ENCODE measurements at regions not wholly inside any gene's neighbourhood (a gene's known extent, or its start where the extent isn't known, plus 50 kb on each side); places are given as distances from the start of the nearest gene placed in this dataset.

DNA sequence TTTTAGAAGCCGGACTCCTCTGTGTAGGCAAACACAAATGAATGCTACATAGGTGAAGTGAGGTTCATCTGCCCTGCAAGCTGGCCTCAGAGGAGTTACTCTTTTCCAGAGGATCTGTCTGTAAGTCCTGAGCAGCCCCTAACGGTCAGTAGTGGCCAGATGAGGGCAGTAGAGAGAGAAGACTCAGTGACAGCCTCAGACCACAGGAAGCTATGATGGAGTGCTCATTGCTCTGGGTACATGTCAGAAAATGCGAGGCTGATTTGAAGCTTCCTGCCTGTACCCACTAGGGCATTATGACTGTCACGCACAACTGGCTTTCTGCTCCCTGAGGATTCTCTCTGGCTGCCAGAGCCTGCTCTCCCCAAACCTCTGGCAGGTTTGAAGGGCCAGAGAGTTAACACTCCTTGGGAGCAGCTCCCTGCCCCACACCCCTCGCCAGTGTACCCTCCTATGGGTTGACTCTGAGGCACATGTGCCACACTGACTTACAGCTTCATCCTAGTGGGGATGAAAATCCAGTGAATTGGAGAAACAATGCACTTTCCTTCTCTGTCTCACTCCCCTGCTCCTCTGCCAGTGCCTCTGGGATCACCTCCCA lies 141.5 kb downstream of the GABRG2 start:
- Mint-ChIP-seq H3K4me3 (no peak overlapping the region), H3K4me1 (no peaks in the 10 kb centered on the region), H3K9me3 (peaks cover 6% of the 10 kb centered on the region), H3K36me3 (ENCODE audit: insufficient read depth) (no peaks in the 10 kb centered on the region), H3K27ac (ENCODE audit: low read depth) (no peak overlapping the region), H3K27me3 (no peaks in the 10 kb centered on the region)
- no peak for ATAC-seq (replicated peaks; ENCODE audit: extremely low read depth, poor library complexity, severe bottlenecking)
- no peak for DNase-seq (ENCODE audit: low spot score in 2 of 2)

DNA sequence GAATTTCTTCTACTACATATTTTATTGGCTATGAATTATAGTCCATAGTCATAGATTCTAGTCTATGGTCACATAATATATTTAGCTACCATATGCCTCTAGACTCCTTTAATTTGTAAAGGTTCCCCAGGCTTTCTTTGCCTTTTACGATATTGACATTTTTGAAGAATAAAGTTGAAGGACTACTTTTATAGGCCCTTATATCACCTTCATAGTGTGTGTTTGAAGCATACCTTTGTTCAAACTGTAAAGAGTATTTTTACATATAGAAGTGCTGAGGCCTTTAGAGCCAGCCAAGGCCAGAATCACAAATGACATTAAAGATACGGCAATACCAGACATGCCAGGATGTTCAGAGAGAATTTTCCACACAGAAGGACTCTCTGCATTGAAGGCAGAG lies 147.0 kb downstream of the GABRG2 start:
- Mint-ChIP-seq H3K4me1 (no peaks in the 10 kb centered on the region), H3K9me3 (peaks cover 9% of the 10 kb centered on the region), H3K27me3 (no peaks in the 10 kb centered on the region), H3K36me3 (ENCODE audit: insufficient read depth) (no peaks in the 10 kb centered on the region), H3K4me3 (no peak overlapping the region), H3K27ac (ENCODE audit: low read depth) (no peak overlapping the region)
- ATAC-seq (replicated peaks; ENCODE audit: extremely low read depth, poor library complexity, severe bottlenecking) (no peak), DNase-seq (ENCODE audit: low spot score in 2 of 2) (no peak)

DNA sequence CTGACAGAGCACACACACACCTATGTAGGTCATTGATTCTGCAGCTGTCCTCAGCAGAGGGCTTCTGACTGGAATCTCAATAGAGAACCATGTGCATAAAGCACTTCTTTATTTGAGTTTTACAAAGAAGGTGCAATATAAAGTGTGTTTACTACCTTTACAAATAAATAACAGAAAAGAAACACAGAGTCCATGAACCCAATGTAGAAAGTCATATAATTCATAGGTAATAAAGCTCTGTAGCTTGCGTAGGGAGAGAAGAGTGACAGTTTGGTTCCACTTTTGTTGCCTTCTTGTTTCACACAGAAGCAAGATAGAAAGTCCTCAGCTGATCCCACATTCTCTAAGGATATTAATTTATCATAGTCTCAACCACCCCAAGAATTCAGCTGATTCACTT lies 149.5 kb downstream of the GABRG2 start:
- H3K27me3 Mint-ChIP-seq = no peaks in the 10 kb centered on the region
- no peak overlapping the region for H3K27ac Mint-ChIP-seq (ENCODE audit: low read depth)
- DNase-seq (ENCODE audit: low spot score in 2 of 2) (no peak), ATAC-seq (replicated peaks; ENCODE audit: extremely low read depth, poor library complexity, severe bottlenecking) (no peak)
- H3K4me3 Mint-ChIP-seq = no peak overlapping the region
- no peaks in the 10 kb centered on the region for H3K36me3 Mint-ChIP-seq (ENCODE audit: insufficient read depth)
- no peaks in the 10 kb centered on the region for H3K4me1 Mint-ChIP-seq
- peaks cover 9% of the 10 kb centered on the region for H3K9me3 Mint-ChIP-seq

DNA sequence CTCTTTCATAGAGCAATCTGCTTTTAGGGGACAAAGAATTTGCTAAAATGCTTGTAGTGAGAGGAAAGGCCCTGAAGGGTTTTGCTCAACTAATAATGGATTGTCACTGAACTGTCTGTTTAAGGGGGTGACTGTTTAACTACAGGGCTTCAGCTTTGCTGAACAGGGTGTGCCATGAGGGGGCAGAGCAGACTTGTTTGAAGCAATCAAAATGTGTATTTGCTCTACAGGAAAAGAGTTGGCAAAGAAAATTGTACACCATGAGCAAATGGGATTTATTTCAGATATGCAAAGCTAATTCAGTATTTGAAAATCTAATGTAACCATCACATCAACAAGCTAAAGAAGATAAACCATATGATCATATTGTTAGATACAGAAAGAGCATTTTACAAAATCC lies 154.3 kb downstream of the GABRG2 start:
- peaks cover 9% of the 10 kb centered on the region for H3K9me3 Mint-ChIP-seq
- DNase-seq (ENCODE audit: low spot score in 2 of 2) (no peak), ATAC-seq (replicated peaks; ENCODE audit: extremely low read depth, poor library complexity, severe bottlenecking) (no peak)
- no peak overlapping the region for H3K27ac Mint-ChIP-seq (ENCODE audit: low read depth)
- no peak overlapping the region for H3K4me3 Mint-ChIP-seq
- H3K27me3 Mint-ChIP-seq = no peaks in the 10 kb centered on the region
- no peaks in the 10 kb centered on the region for H3K4me1 Mint-ChIP-seq
- no peaks in the 10 kb centered on the region for H3K36me3 Mint-ChIP-seq (ENCODE audit: insufficient read depth)

DNA sequence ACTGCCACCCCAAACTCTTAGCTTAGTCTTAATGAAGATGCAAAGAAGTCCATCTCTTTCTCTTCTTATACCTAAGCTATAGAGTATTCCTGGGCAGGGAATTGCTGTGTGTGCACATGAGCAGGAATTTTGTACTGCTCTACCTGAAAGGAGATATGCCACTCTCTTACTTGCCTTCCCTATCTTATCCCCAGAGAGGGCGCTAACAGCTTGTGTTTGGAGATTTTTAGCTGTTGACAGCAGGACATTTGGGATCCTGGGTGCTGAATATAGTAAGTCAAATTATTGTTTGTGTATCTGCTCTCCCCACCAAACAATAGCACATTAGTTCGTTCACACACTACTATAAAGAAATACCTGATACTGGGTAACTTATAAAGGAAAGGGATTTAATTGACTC lies 159.5 kb downstream of the GABRG2 start:
- H3K4me1 Mint-ChIP-seq = no peaks in the 10 kb centered on the region
- no peak for ATAC-seq (replicated peaks; ENCODE audit: extremely low read depth, poor library complexity, severe bottlenecking)
- no peak overlapping the region for H3K27ac Mint-ChIP-seq (ENCODE audit: low read depth)
- DNase-seq (ENCODE audit: low spot score in 2 of 2) = no peak
- H3K9me3 Mint-ChIP-seq = peaks cover 11% of the 10 kb centered on the region
- H3K4me3 Mint-ChIP-seq = no peak overlapping the region
- H3K27me3 Mint-ChIP-seq = no peaks in the 10 kb centered on the region
- H3K36me3 Mint-ChIP-seq (ENCODE audit: insufficient read depth) = no peaks in the 10 kb centered on the region

DNA sequence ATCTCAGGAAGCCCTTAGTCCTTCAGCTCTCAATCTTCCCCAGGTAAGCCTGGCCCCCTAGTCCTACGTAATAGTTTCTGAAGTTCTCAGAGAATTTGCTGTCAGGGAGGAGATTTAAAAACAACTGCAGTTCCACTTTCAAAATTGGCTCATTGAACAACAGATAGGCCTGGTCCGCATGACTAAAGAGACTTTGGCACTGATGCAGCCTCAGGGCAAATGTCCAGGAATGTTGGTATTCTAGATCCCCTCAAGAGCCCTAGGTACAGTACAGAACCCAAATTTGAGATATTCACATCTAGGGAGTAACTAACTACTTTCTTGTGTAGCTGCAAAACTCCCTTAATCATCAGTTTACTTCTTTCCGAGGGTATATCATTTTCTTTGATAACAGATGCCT lies 162.8 kb downstream of the GABRG2 start:
- DNase-seq (ENCODE audit: low spot score in 2 of 2) = no peak
- no peak for ATAC-seq (replicated peaks; ENCODE audit: extremely low read depth, poor library complexity, severe bottlenecking)
- no peak overlapping the region for H3K4me3 Mint-ChIP-seq
- no peaks in the 10 kb centered on the region for H3K36me3 Mint-ChIP-seq (ENCODE audit: insufficient read depth)
- H3K27me3 Mint-ChIP-seq = no peaks in the 10 kb centered on the region
- peaks cover 18% of the 10 kb centered on the region for H3K9me3 Mint-ChIP-seq
- H3K4me1 Mint-ChIP-seq = no peaks in the 10 kb centered on the region
- H3K27ac Mint-ChIP-seq (ENCODE audit: low read depth) = no peak overlapping the region

DNA sequence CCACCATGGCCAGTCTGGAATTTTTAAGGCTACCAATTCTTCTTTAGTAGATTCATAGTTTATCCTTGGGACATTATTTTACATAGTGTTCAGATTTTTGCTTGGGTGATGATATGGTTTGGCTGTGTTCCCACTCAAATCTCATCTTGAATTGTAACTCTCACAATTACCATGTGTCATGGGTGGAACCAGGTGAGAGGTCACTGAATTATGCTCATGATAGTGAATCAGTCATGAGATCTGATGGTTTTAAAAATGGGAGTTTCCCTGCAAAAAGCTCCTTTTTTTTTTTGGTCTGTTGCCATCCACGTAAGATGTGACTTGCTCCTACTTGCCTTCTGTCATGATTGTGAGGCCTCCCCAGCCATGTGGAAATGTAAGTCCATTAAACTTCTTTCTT lies 163.9 kb downstream of the GABRG2 start:
- Mint-ChIP-seq H3K27me3 (no peaks in the 10 kb centered on the region), H3K4me3 (no peak overlapping the region), H3K9me3 (peaks cover 26% of the 10 kb centered on the region), H3K36me3 (ENCODE audit: insufficient read depth) (no peaks in the 10 kb centered on the region), H3K4me1 (no peaks in the 10 kb centered on the region), H3K27ac (ENCODE audit: low read depth) (no peak overlapping the region)
- ATAC-seq (replicated peaks; ENCODE audit: extremely low read depth, poor library complexity, severe bottlenecking) (no peak), DNase-seq (ENCODE audit: low spot score in 2 of 2) (no peak)

DNA sequence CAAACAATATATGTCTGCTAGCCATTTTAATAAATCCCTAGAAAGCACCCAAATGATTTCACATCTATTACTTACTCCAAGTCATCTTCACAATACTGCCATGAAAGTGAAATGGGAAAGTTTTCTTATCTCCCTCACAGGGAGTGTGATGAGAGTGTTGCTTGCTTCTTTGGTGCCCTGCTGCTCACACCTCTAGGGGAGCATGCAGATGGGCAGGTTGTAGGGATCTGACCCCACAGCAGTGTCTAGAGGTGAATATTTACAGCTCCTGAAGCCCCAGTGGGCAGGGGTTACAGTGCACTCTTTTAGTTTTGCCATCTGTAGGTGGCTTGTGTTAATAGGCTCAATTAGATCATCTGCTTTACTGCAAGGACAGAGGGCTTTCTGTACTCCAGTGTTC lies 173.2 kb downstream of the GABRG2 start:
- H3K4me3 Mint-ChIP-seq = no peak overlapping the region
- H3K27me3 Mint-ChIP-seq = no peaks in the 10 kb centered on the region
- H3K36me3 Mint-ChIP-seq (ENCODE audit: insufficient read depth) = no peaks in the 10 kb centered on the region
- peaks cover 16% of the 10 kb centered on the region for H3K9me3 Mint-ChIP-seq
- no peaks in the 10 kb centered on the region for H3K4me1 Mint-ChIP-seq
- no peak for DNase-seq (ENCODE audit: low spot score in 2 of 2)
- no peak overlapping the region for H3K27ac Mint-ChIP-seq (ENCODE audit: low read depth)
- no peak for ATAC-seq (replicated peaks; ENCODE audit: extremely low read depth, poor library complexity, severe bottlenecking)

DNA sequence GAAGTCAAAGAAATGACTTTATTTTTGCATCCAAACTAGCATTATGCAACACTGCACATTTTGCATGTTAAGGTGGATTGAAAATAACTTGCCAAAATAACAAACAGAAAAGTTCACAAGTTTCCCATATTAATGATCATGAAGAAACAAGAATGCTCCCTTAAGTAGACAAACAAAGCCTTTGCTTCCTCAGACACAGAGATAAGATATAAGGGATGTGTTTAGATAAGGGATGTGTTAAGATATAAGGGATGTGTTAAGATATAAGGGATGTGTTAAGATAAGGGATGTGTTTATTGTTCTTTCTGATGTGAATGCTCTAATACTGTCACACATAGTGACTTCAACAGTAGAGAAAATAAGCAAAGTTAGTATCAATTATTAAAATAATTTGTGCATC lies 174.8 kb downstream of the GABRG2 start:
- H3K4me3 Mint-ChIP-seq = no peak overlapping the region
- DNase-seq (ENCODE audit: low spot score in 2 of 2) = no peak
- no peaks in the 10 kb centered on the region for H3K36me3 Mint-ChIP-seq (ENCODE audit: insufficient read depth)

DNA sequence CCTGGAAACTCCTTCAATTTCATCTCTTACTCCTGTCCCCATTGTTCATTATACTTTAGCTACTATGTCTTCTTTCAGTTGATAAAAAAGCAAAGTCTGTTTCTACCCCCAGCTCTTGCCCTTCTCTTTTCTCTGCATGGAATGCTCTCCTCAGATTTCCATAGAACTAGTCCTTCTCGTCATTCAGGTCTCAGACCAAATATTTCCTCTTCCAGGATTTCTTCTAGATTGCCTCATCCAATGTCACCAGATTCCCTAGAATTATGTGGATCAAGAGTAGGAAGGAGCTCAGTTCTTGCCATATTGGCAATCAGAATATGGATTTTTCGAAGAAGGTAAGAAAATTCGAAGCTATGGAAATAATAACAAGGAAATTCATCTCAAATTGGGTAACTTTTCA lies 176.1 kb downstream of the GABRG2 start:
- Mint-ChIP-seq H3K9me3 (no peaks in the 10 kb centered on the region), H3K4me1 (no peaks in the 10 kb centered on the region)

More for the DNA sequence above, 174.8 kb downstream of the GABRG2 start:
- no peaks in the 10 kb centered on the region for H3K27me3 Mint-ChIP-seq
- peaks cover 3% of the 10 kb centered on the region for H3K9me3 Mint-ChIP-seq
- no peaks in the 10 kb centered on the region for H3K4me1 Mint-ChIP-seq
- no peak overlapping the region for H3K27ac Mint-ChIP-seq (ENCODE audit: low read depth)
- ATAC-seq (replicated peaks; ENCODE audit: extremely low read depth, poor library complexity, severe bottlenecking) = no peak

DNA sequence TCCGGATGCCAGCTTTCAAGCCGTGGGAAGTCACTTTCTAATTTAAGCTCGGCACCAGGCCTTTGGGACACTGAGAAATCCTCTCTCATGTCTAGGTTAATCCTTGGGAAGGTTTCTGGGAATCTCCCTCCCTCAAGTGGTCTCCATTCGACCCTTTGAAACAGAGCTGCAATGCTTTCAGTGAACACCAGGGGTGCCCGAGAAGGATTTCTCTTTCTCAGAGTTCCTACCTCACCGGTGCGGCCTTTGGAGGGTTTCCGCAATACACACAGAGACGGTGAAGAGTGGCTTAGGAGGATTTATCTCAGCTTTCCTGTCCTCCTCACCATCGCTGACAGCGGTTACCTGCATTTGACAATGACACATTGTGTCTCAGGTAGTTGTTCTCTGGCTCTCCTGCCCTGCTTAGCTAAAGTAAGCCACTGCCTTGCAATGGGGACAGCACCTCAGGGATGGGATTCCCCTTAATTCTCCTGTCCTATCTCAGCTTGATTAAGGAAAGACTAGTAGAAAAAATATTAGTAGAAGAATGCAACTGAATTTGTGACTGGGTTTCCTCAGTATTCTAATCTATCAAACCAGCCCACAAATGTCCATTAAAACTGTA lies 180.6 kb downstream of the GABRG2 start:
- ATAC-seq (replicated peaks; ENCODE audit: extremely low read depth, poor library complexity, severe bottlenecking) (no peak), DNase-seq (ENCODE audit: low spot score in 2 of 2) (no peak)
- Mint-ChIP-seq H3K4me3 (no peak overlapping the region), H3K36me3 (ENCODE audit: insufficient read depth) (no peaks in the 10 kb centered on the region), H3K9me3 (peaks cover 6% of the 10 kb centered on the region), H3K27me3 (no peaks in the 10 kb centered on the region), H3K4me1 (no peaks in the 10 kb centered on the region), H3K27ac (ENCODE audit: low read depth) (no peak overlapping the region)

More for the DNA sequence above, 176.1 kb downstream of the GABRG2 start:
- Mint-ChIP-seq H3K27me3 (no peaks in the 10 kb centered on the region), H3K36me3 (ENCODE audit: insufficient read depth) (no peaks in the 10 kb centered on the region), H3K27ac (ENCODE audit: low read depth) (no peak overlapping the region), H3K4me3 (no peak overlapping the region)
- ATAC-seq (replicated peaks; ENCODE audit: extremely low read depth, poor library complexity, severe bottlenecking) (no peak), DNase-seq (ENCODE audit: low spot score in 2 of 2) (no peak)

DNA sequence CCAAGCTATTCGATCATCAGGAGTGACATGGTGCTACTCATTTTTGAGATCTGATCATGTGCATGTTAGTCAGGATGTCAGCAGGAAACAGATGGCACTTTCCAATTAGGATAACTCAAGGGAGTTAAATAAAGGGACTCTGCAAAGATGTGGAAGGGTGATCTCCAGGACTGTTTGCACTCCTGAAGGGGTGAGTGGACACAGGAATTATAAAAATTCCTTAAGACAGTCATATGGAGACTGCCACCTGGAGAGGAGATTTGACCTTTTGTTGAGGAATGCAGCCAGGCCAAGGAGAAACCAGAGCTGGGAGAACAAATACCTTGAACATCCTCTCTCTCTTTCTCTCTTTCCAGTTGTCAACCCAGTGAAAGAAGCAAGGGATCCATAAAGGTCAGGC lies 189.1 kb downstream of the GABRG2 start:
- Mint-ChIP-seq H3K27me3 (no peaks in the 10 kb centered on the region), H3K4me1 (no peaks in the 10 kb centered on the region), H3K4me3 (no peak overlapping the region), H3K27ac (ENCODE audit: low read depth) (no peak overlapping the region), H3K36me3 (ENCODE audit: insufficient read depth) (no peaks in the 10 kb centered on the region), H3K9me3 (peaks cover 6% of the 10 kb centered on the region)
- no peak for ATAC-seq (replicated peaks; ENCODE audit: extremely low read depth, poor library complexity, severe bottlenecking)
- no peak for DNase-seq (ENCODE audit: low spot score in 2 of 2)

DNA sequence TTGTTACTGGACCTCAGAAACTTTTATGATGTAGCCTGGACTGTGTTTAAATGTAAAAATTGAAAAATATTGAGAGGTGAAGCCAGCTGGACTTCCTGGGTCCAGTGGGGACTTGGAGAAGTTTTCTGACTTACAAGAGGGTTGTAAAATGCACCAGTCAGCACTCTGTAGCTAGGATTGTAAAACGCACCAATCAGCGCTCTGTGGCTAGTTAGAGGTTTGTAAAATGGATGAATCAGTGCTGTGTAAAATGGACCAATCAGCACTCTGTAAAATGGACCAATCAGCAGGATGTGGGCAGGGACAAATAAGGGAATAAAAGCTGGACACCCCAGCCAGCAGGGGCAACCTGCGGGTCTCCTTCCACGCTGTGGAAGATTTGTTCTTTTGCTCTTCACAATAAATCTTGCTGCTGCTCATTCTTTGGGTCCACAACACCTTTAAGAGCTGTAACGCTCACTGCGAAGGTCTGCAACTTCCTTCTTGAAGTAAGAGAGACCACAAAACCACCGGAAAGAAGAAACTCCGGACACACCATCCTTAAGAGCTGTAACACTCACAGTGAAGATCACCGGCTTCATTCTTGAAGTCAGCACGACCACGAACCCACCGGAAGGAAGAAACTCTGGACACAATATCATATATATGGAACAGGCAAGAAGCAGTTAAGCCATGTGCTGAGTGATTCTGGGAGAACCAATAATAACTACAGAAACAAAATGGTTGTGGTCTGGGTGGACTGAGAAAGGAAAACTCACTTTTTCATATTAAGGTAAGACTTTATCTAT lies 201.3 kb downstream of the GABRG2 start:
- H3K27ac Mint-ChIP-seq (ENCODE audit: low read depth) = no peak overlapping the region
- no peaks in the 10 kb centered on the region for H3K36me3 Mint-ChIP-seq (ENCODE audit: insufficient read depth)
- peaks cover 9% of the 10 kb centered on the region for H3K9me3 Mint-ChIP-seq
- H3K4me3 Mint-ChIP-seq = no peak overlapping the region
- no peak for DNase-seq (ENCODE audit: low spot score in 2 of 2)
- no peaks in the 10 kb centered on the region for H3K4me1 Mint-ChIP-seq
- no peaks in the 10 kb centered on the region for H3K27me3 Mint-ChIP-seq
- no peak for ATAC-seq (replicated peaks; ENCODE audit: extremely low read depth, poor library complexity, severe bottlenecking)

Measured in central memory CD8-positive, alpha-beta T cell (primary cell).